ENCODE measurements at regions not wholly inside any gene's neighbourhood (a gene's known extent, or its start where the extent isn't known, plus 50 kb on each side); places are given as distances from the start of the nearest gene placed in this dataset.

GRCh38 chr2:195202163-195202845, 454.7 kb upstream of the SLC39A10 start:
- TF ChIP-seq POLR2A (IDR thresholded peaks at IDR 0.05) = no peak
- TF ChIP-seq, protein P1, sequence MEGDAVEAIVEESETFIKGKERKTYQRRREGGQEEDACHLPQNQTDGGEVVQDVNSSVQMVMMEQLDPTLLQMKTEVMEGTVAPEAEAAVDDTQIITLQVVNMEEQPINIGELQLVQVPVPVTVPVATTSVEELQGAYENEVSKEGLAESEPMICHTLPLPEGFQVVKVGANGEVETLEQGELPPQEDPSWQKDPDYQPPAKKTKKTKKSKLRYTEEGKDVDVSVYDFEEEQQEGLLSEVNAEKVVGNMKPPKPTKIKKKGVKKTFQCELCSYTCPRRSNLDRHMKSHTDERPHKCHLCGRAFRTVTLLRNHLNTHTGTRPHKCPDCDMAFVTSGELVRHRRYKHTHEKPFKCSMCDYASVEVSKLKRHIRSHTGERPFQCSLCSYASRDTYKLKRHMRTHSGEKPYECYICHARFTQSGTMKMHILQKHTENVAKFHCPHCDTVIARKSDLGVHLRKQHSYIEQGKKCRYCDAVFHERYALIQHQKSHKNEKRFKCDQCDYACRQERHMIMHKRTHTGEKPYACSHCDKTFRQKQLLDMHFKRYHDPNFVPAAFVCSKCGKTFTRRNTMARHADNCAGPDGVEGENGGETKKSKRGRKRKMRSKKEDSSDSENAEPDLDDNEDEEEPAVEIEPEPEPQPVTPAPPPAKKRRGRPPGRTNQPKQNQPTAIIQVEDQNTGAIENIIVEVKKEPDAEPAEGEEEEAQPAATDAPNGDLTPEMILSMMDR (IDR thresholded peaks at IDR 0.05 in 4 of 5, conservative IDR thresholded peaks at IDR 0.05 in 1 of 5) = no peak
